GM12872 (cell line): ENCODE measurements at regions not wholly inside any gene's neighbourhood (a gene's known extent, or its start where the extent isn't known, plus 50 kb on each side); places are given as distances from the start of the nearest gene placed in this dataset.

Source experiments
- TF ChIP-seq, protein P1 (sequence below): IDR thresholded peaks from 3 replicates; pipeline ENCODE4 v1.5.1; 2011; ENCODE audit warnings: low read depth, mild to moderate bottlenecking, low read length, moderate library complexity; ENCODE audit not compliant: insufficient read depth

GRCh38 chr12:84069198-84069597, 843.4 kb downstream of the SLC6A15 start:
- TF ChIP-seq, protein P1, sequence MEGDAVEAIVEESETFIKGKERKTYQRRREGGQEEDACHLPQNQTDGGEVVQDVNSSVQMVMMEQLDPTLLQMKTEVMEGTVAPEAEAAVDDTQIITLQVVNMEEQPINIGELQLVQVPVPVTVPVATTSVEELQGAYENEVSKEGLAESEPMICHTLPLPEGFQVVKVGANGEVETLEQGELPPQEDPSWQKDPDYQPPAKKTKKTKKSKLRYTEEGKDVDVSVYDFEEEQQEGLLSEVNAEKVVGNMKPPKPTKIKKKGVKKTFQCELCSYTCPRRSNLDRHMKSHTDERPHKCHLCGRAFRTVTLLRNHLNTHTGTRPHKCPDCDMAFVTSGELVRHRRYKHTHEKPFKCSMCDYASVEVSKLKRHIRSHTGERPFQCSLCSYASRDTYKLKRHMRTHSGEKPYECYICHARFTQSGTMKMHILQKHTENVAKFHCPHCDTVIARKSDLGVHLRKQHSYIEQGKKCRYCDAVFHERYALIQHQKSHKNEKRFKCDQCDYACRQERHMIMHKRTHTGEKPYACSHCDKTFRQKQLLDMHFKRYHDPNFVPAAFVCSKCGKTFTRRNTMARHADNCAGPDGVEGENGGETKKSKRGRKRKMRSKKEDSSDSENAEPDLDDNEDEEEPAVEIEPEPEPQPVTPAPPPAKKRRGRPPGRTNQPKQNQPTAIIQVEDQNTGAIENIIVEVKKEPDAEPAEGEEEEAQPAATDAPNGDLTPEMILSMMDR: no peak

DNA sequence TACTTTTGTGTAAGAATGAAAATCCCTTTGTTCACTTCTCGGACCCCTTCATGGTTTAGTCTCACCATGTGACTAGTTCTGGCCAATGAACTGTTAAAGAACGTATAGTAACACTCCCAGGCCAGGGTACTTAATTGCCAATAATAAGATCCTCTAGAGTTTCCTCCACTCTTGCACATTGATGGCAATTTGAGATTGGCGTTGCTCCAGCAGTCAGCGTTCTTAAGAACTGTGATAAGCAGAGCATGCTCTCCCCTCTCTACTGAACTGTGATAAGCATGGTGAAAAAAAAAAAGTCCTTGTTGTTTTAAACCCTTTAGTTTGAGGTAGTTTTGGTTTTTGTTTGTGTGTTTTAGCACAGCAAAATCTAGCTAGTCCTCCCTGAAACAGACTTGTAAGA, 854.5 kb downstream of the SLC6A15 start:
- TF ChIP-seq, protein P1: no peak

GRCh38 chr12:84054811-84055210, 857.8 kb downstream of the SLC6A15 start:
- TF ChIP-seq, protein P1: no peak

GRCh38 chr12:84047881-84048280, 864.7 kb downstream of the SLC6A15 start:
- TF ChIP-seq, protein P1: no peak

GRCh38 chr12:84046859-84047258, 865.7 kb downstream of the SLC6A15 start:
- TF ChIP-seq, protein P1: no peak

- TF ChIP-seq, protein P1: no peak
Measured at GRCh38 chr12:84043355-84043754, 869.2 kb downstream of the SLC6A15 start.

DNA sequence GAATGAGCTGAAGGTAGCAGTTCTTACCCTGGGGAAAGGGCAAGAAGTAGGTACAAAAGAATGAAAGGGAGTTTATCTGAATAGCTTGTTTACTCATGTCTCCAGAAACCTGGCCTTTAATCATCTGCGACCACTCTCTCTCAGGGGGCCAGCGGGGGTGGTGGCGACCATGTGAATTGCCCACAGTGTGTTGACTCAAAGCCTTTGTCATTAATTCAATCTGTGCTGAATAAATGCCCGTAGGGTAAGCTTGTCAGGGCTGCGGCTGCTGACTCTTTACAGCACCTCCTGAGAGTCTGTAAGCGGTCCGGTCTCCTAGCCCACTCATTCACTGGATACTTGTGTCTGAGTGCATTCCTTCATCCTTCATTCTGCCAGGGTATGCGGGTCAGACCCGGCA, 874.4 kb downstream of the SLC6A15 start:
- TF ChIP-seq, protein P1: no peak

DNA sequence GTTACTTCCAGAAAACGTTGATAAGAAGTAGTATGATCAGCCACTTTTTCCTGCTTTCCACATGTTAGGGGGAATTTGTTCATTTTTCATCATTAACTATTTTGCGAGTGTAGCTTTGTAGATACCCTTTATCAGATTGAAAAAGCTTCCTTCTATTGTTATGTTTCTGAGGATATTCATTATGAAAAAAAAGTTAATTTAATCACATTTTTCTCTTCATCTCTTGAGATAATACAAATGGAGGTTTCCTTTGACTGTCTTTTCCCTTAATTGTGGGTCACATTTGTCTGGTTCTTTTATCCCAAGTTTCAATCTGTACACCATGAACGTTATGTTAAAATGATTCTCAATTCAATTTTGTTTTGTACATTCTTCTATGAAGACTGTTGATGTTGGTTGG, 875.7 kb downstream of the SLC6A15 start:
- TF ChIP-seq, protein P1: no peak
